Smooth muscle cell (in vitro differentiated cells): ENCODE measurements at regions not wholly inside any gene's neighbourhood (a gene's known extent, or its start where the extent isn't known, plus 50 kb on each side); places are given as distances from the start of the nearest gene placed in this dataset.

Experiments
- DNase-seq: peaks from one replicate; lab custom pipeline; 2025; ENCODE audit not compliant: unreplicated experiment; lab: John Stamatoyannopoulos, UW
- H2AFZ ChIP-seq: fragments of 200-600 bp; sonication (generic); 2 replicates; pipeline ENCODE4 v1.6.0; 2016; ENCODE audit warnings: antibody characterized with exemption, low read depth, mild to moderate bottlenecking
- H3F3A ChIP-seq: fragments of 200-600 bp; sonication (generic); 2 replicates; pipeline ENCODE4 v1.6.0; 2017; ENCODE audit warnings: antibody characterized with exemption, low read depth
- H3K27ac ChIP-seq: fragments of 200-600 bp; sonication (generic); 2 replicates; pipeline ENCODE4 v1.5.1; 2016; ENCODE audit warnings: low read depth, mild to moderate bottlenecking
- H3K27me3 ChIP-seq: fragments of 200-600 bp; sonication (generic); 2 replicates; pipeline ENCODE4 v1.6.1; 2016; ENCODE audit warnings: low read depth, mild to moderate bottlenecking
- H3K36me3 ChIP-seq: fragments of 200-600 bp; sonication (generic); 2 replicates; pipeline ENCODE4 v1.5.1; 2016; ENCODE audit warnings: low read depth
- H3K4me1 ChIP-seq: fragments of 200-600 bp; sonication (generic); 2 replicates; pipeline ENCODE4 v1.5.1; 2016; ENCODE audit warnings: low read depth
- H3K4me2 ChIP-seq: fragments of 200-600 bp; sonication (generic); 2 replicates; pipeline ENCODE4 v1.6.0; 2016; ENCODE audit warnings: mild to moderate bottlenecking
- H3K4me3 ChIP-seq: fragments of 200-600 bp; sonication (generic); 2 replicates; pipeline ENCODE4 v1.5.1; 2016; ENCODE audit warnings: mild to moderate bottlenecking
- H3K79me2 ChIP-seq: fragments of 200-600 bp; sonication (generic); 2 replicates; pipeline ENCODE4 v1.6.0; 2016; ENCODE audit warnings: low read depth, mild to moderate bottlenecking
- H3K9ac ChIP-seq: fragments of 200-600 bp; sonication (generic); 2 replicates; pipeline ENCODE4 v1.6.0; 2016; ENCODE audit warnings: low read depth
- H3K9me3 ChIP-seq: fragments of 200-600 bp; sonication (generic); replicated peaks from 2 replicates; pipeline ENCODE4 v1.5.1; 2016; ENCODE audit warnings: low read depth
- H4K20me1 ChIP-seq: fragments of 200-600 bp; sonication (generic); 2 replicates; pipeline ENCODE4 v1.6.0; 2016; ENCODE audit warnings: low read depth
- WGBS: methylation state at CpG from one replicate; pipeline ENCODE4 v1.1.7; 2016; ENCODE audit warnings: low lambda C conversion rate; 5-methylcytosine and 5-hydroxymethylcytosine counted together
- TF ChIP-seq, protein P1 (sequence below): fragments of 200-600 bp; sonication (generic); IDR thresholded peaks from 2 replicates; pipeline ENCODE4 v1.5.1; 2017; ENCODE audit warnings: borderline replicate concordance, mild to moderate bottlenecking, antibody characterized with exemption; ENCODE audit not compliant: insufficient read depth, poor library complexity, severe bottlenecking

DNA sequence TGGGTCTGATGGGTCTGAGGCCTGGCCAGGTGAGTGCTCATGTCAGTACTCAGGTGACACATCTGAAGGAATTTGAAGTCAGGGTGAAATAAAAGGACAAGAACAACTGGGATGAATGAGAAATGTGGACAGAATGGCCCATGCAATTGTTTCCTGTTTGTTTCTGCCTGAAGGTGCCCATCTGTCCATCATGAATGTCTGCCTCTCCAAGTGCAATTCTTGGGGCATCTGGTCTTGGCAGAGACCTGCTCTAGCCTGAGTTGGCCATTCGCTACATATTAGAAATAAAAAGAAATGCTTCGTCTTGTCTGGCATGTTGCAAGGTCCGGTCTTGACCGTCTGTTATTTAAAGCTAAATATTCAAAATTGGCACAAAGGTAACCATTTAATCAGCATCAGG, 142.0 kb upstream of the AGBL1 start:
- TF ChIP-seq, protein P1, sequence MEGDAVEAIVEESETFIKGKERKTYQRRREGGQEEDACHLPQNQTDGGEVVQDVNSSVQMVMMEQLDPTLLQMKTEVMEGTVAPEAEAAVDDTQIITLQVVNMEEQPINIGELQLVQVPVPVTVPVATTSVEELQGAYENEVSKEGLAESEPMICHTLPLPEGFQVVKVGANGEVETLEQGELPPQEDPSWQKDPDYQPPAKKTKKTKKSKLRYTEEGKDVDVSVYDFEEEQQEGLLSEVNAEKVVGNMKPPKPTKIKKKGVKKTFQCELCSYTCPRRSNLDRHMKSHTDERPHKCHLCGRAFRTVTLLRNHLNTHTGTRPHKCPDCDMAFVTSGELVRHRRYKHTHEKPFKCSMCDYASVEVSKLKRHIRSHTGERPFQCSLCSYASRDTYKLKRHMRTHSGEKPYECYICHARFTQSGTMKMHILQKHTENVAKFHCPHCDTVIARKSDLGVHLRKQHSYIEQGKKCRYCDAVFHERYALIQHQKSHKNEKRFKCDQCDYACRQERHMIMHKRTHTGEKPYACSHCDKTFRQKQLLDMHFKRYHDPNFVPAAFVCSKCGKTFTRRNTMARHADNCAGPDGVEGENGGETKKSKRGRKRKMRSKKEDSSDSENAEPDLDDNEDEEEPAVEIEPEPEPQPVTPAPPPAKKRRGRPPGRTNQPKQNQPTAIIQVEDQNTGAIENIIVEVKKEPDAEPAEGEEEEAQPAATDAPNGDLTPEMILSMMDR, result no peak
- Histone ChIP-seq H3K4me2 (no peak overlapping the region), H3K9me3 (no peaks in the 10 kb centered on the region), H4K20me1 (no peaks in the 10 kb centered on the region), H3K27ac (no peak overlapping the region), H3F3A (peaks cover 10% of the 10 kb centered on the region), H3K4me3 (no peak overlapping the region), H2AFZ (no peak overlapping the region), H3K4me1 (no peaks in the 10 kb centered on the region), H3K27me3 (no peaks in the 10 kb centered on the region), H3K79me2 (no peaks in the 10 kb centered on the region), H3K9ac (no peak overlapping the region), H3K36me3 (no peaks in the 10 kb centered on the region)
- no peak for DNase-seq
- WGBS, result 96% methylated on average over 4 of the region's 4 CpGs

DNA sequence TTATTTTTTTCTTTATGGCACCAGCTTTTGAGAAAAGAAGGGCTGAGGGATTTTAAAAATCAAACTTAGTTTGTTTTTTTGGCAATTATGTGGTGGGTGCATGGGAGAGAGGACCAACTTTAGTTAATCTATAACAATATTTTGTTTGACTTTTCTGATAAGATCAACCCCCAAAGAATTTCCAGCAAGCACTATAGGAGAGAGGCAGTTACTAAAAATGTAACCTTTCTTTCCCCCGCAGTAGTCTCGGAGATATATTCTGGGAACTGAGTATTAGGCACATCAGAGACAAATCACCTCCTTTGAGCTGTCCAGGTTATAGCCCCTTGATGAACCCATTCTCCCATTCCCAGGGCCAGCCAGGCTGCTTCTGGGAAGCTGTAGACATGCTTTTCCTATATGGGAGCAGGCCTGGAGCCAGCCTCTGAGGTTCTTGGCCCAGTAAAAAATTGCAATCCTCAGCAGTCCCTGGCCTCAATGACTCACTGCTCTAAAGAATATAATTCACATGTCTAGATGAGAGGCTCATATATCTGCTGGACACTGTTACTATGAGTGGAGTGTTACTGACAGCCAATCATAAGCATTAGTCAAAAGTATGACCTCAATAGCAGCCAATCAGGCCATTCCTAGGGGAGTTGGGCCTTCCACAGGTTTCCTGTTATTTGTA, 138.3 kb upstream of the AGBL1 start:
- Histone ChIP-seq H3K27ac (peak overlapping the region; percentile 70), H3K27me3 (no peaks in the 10 kb centered on the region), H3F3A (peaks cover 10% of the 10 kb centered on the region), H2AFZ (no peak overlapping the region), H3K9me3 (no peaks in the 10 kb centered on the region), H3K9ac (no peak overlapping the region), H3K79me2 (no peaks in the 10 kb centered on the region), H4K20me1 (no peaks in the 10 kb centered on the region), H3K4me1 (no peaks in the 10 kb centered on the region), H3K4me3 (no peak overlapping the region), H3K36me3 (no peaks in the 10 kb centered on the region), H3K4me2 (peak overlapping the region; percentile 30)
- DNase-seq, result peak; percentile 7
- TF ChIP-seq, protein P1, result no peak
- 55% methylated on average over 2 of the region's 2 CpGs for WGBS

- no peak for DNase-seq
- H3F3A ChIP-seq, result peaks cover 10% of the 10 kb centered on the region
- no peaks in the 10 kb centered on the region for H3K36me3 ChIP-seq
- H4K20me1 ChIP-seq, result no peaks in the 10 kb centered on the region
- 50% methylated on average over 5 of the region's 5 CpGs for WGBS
- no peaks in the 10 kb centered on the region for H3K4me1 ChIP-seq
- no peaks in the 10 kb centered on the region for H3K79me2 ChIP-seq
- H3K27me3 ChIP-seq, result no peaks in the 10 kb centered on the region
- H3K4me2 ChIP-seq, result peak overlapping the region; percentile 35
- TF ChIP-seq, protein P1, result no peak
- H3K9me3 ChIP-seq, result no peaks in the 10 kb centered on the region
- H3K9ac ChIP-seq, result no peak overlapping the region
- H3K27ac ChIP-seq, result no peak overlapping the region
- no peak overlapping the region for H2AFZ ChIP-seq
- no peak overlapping the region for H3K4me3 ChIP-seq
Measured at GRCh38 chr15:85942632-85943031, 137.0 kb upstream of the AGBL1 start.

DNA sequence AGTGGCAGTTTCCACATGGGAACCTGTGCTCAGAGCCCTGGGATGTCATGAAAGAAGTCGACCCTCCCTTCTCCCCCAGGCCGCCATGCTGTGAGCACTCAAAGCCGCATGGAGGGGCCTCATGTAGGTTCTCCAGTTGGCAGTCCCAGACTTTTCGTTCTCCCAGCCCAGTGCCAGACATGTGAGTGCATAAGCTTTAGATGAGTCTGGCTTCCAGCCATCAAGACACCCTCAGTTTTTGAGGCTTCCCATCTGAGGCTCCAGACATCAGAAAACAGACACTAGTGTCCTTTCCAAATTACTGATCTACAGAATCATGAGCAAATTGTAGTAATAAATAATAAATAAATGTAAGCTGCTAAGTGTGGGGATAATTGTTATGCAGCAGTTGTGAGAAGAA, 136.5 kb upstream of the AGBL1 start:
- no peaks in the 10 kb centered on the region for H4K20me1 ChIP-seq
- H3K27me3 ChIP-seq, result peaks cover 2% of the 10 kb centered on the region
- no peaks in the 10 kb centered on the region for H3K79me2 ChIP-seq
- no peak overlapping the region for H2AFZ ChIP-seq
- no peak overlapping the region for H3K27ac ChIP-seq
- H3K4me3 ChIP-seq, result no peak overlapping the region
- H3K4me1 ChIP-seq, result no peaks in the 10 kb centered on the region
- 93% methylated on average over 4 of the region's 4 CpGs for WGBS
- no peaks in the 10 kb centered on the region for H3K9me3 ChIP-seq
- no peak overlapping the region for H3K9ac ChIP-seq
- peaks cover 10% of the 10 kb centered on the region for H3F3A ChIP-seq
- H3K4me2 ChIP-seq, result no peak overlapping the region
- TF ChIP-seq, protein P1, result no peak
- no peaks in the 10 kb centered on the region for H3K36me3 ChIP-seq
- no peak for DNase-seq
